KOPT-K1 (cell line): ENCODE measurements at regions not wholly inside any gene's neighbourhood (a gene's known extent, or its start where the extent isn't known, plus 50 kb on each side); places are given as distances from the start of the nearest gene placed in this dataset.
"Not testable (repeated sequence)": the region's sequence is repeated elsewhere in the genome, so short reads cannot be mapped to it uniquely, and the experiment has no call there.

Experiments
- H3K27ac ChIP-seq: fragments of 200-600 bp; sonication (generic); 2 replicates; pipeline ENCODE4 v1.5.1; 2016; ENCODE audit warnings: antibody characterized with exemption, mild to moderate bottlenecking, low read depth, low read length; ENCODE audit not compliant: poor library complexity, severe bottlenecking
- H3K36me3 ChIP-seq: fragments of 200-600 bp; sonication (generic); 2 replicates; pipeline ENCODE4 v1.5.1; 2017; ENCODE audit warnings: antibody characterized with exemption, mild to moderate bottlenecking, low read length, moderate library complexity; ENCODE audit not compliant: insufficient read depth
- H3K9me3 ChIP-seq: fragments of 200-600 bp; sonication (generic); 2 replicates; pipeline ENCODE4 v1.5.1; 2017; ENCODE audit warnings: antibody characterized with exemption, low read length, mild to moderate bottlenecking; ENCODE audit not compliant: insufficient read depth, poor library complexity, severe bottlenecking

GRCh38 chr13:70235565-70235964, 127.3 kb upstream of the KLHL1 start:
- Histone ChIP-seq H3K36me3 (no peaks in the 10 kb centered on the region), H3K9me3 (no peaks in the 10 kb centered on the region), H3K27ac (no peak overlapping the region)

- H3K36me3 ChIP-seq = no peaks in the 10 kb centered on the region
- H3K9me3 ChIP-seq = no peaks in the 10 kb centered on the region
Measured at GRCh38 chr13:70223911-70224310, 115.7 kb upstream of the KLHL1 start.

GRCh38 chr13:70222926-70223325, 114.7 kb upstream of the KLHL1 start:
- H3K9me3 ChIP-seq = no peaks in the 10 kb centered on the region
- H3K36me3 ChIP-seq = no peaks in the 10 kb centered on the region
- H3K27ac ChIP-seq = no peak overlapping the region

More at GRCh38 chr13:70223911-70224310, 115.7 kb upstream of the KLHL1 start:
- H3K27ac ChIP-seq = no peak overlapping the region

GRCh38 chr13:70218618-70219017, 110.4 kb upstream of the KLHL1 start:
- Histone ChIP-seq H3K9me3 (no peaks in the 10 kb centered on the region), H3K27ac (no peak overlapping the region), H3K36me3 (no peaks in the 10 kb centered on the region)

GRCh38 chr13:70208968-70209367, 100.7 kb upstream of the KLHL1 start:
- not testable (repeated sequence) for H3K36me3 ChIP-seq, H3K9me3 ChIP-seq, H3K27ac ChIP-seq

GRCh38 chr13:70206671-70207070, 98.4 kb upstream of the KLHL1 start:
- Histone ChIP-seq H3K36me3 (no peaks in the 10 kb centered on the region), H3K27ac (no peak overlapping the region), H3K9me3 (peaks cover 9% of the 10 kb centered on the region)

GRCh38 chr13:70203661-70204229, 95.5 kb upstream of the KLHL1 start:
- H3K27ac ChIP-seq = no peak overlapping the region
- peaks cover 9% of the 10 kb centered on the region for H3K9me3 ChIP-seq
- H3K36me3 ChIP-seq = no peaks in the 10 kb centered on the region

GRCh38 chr13:70191034-70191433, 82.8 kb upstream of the KLHL1 start:
- no peaks in the 10 kb centered on the region for H3K9me3 ChIP-seq
- no peaks in the 10 kb centered on the region for H3K36me3 ChIP-seq
- no peak overlapping the region for H3K27ac ChIP-seq

GRCh38 chr13:70189981-70190380, 81.7 kb upstream of the KLHL1 start:
- Histone ChIP-seq H3K36me3 (no peaks in the 10 kb centered on the region), H3K27ac (no peak overlapping the region), H3K9me3 (no peaks in the 10 kb centered on the region)

GRCh38 chr13:70188567-70188966, 80.3 kb upstream of the KLHL1 start:
- H3K27ac ChIP-seq = no peak overlapping the region
- no peaks in the 10 kb centered on the region for H3K9me3 ChIP-seq
- H3K36me3 ChIP-seq = no peaks in the 10 kb centered on the region

- H3K36me3 ChIP-seq = no peaks in the 10 kb centered on the region
- H3K9me3 ChIP-seq = no peaks in the 10 kb centered on the region
- H3K27ac ChIP-seq = no peak overlapping the region
Measured at GRCh38 chr13:70183041-70183440, 74.8 kb upstream of the KLHL1 start.
